Keratinocyte (primary cell): ENCODE measurements at regions not wholly inside any gene's neighbourhood (a gene's known extent, or its start where the extent isn't known, plus 50 kb on each side); places are given as distances from the start of the nearest gene placed in this dataset.

Source experiments
- DNase-seq: peaks from one replicate; pipeline ENCODE4 v3.0.0-alpha.2; 2011; ENCODE audit warnings: low read depth, missing footprints, low spot score
- FAIRE-seq: peaks from 2 replicates; lab custom pipeline; 2011; peaks lifted over from hg19 to GRCh38; lab: Jason Lieb, UNC
- H2AFZ ChIP-seq: 2 replicates; pipeline ENCODE4 v1.6.0; 2012; ENCODE audit warnings: low read length, control low read depth, inconsistent platforms; ENCODE audit not compliant: control insufficient read depth
- H3K27ac ChIP-seq: 2 replicates; pipeline ENCODE4 v1.5.1; 2011; ENCODE audit warnings: low read length; ENCODE audit not compliant: control insufficient read depth, insufficient read depth
- H3K27me3 ChIP-seq: 3 replicates; pipeline ENCODE4 v1.6.0; 2011; ENCODE audit warnings: low read length; ENCODE audit not compliant: control insufficient read depth, insufficient read depth; ENCODE audit errors: extremely low read depth
- H3K36me3 ChIP-seq, 2 experiments: 2 replicates in 1 of 2; 3 replicates in 1 of 2; pipeline ENCODE4 v1.5.1; 2011; ENCODE audit warnings: low read length in 2 of 2, mild to moderate bottlenecking in 1 of 2; ENCODE audit not compliant: control insufficient read depth in 2 of 2, insufficient read depth in 2 of 2; ENCODE audit errors: extremely low read depth in 1 of 2
- H3K4me1 ChIP-seq: 3 replicates; pipeline ENCODE4 v1.5.1; 2011; ENCODE audit warnings: low read length; ENCODE audit not compliant: control insufficient read depth, insufficient read depth; ENCODE audit errors: extremely low read depth
- H3K4me2 ChIP-seq: 3 replicates; pipeline ENCODE4 v1.6.0; 2011; ENCODE audit warnings: low read depth, low read length; ENCODE audit not compliant: control insufficient read depth, insufficient read depth; ENCODE audit errors: extremely low read depth
- H3K4me3 ChIP-seq, 3 experiments: fragments of 200-600 bp in 1 of 3; sonication (generic) in 1 of 3; 2 replicates in 2 of 3; 3 replicates in 1 of 3; pipeline ENCODE4 v1.5.1; 2011 to 2016; ENCODE audit warnings: low read length in 3 of 3, mild to moderate bottlenecking in 3 of 3, control low read depth in 2 of 3, inconsistent platforms in 1 of 3, low read depth in 1 of 3, mixed read lengths in 1 of 3, mixed run types in 1 of 3, moderate library complexity in 1 of 3; ENCODE audit not compliant: control insufficient read depth in 2 of 3, insufficient read depth in 2 of 3; ENCODE audit errors: extremely low read depth in 1 of 3
- H3K79me2 ChIP-seq: 2 replicates; pipeline ENCODE4 v1.6.0; 2012; ENCODE audit warnings: low read length; ENCODE audit not compliant: control insufficient read depth, insufficient read depth
- H3K9ac ChIP-seq: 3 replicates; pipeline ENCODE4 v1.6.0; 2011; ENCODE audit warnings: low read length; ENCODE audit not compliant: control insufficient read depth, insufficient read depth; ENCODE audit errors: extremely low read depth
- H3K9me1 ChIP-seq: 3 replicates; pipeline ENCODE4 v1.6.0; 2011; ENCODE audit warnings: low read length; ENCODE audit not compliant: control insufficient read depth, insufficient read depth; ENCODE audit errors: extremely low read depth
- H3K9me3 ChIP-seq: 2 replicates; pipeline ENCODE4 v1.5.1; 2012; ENCODE audit warnings: low read depth, low read length; ENCODE audit not compliant: control insufficient read depth
- H4K20me1 ChIP-seq: 3 replicates; pipeline ENCODE4 v1.6.0; 2011; ENCODE audit warnings: low read length; ENCODE audit not compliant: control insufficient read depth, insufficient read depth; ENCODE audit errors: extremely low read depth
- EZH2 ChIP-seq: IDR thresholded peaks from one replicate; pipeline ENCODE4 v1.6.1; 2012; ENCODE audit warnings: inconsistent platforms, mild to moderate bottlenecking, low read length, moderate library complexity
- dilution Hi-C: fragments of 300-500 bp; cut with MboI; formaldehyde crosslinking; loops from one replicate; pipeline ENCODE4 v1.7.0; 2020; ENCODE audit warnings: low sequenced_read_pairs; ENCODE audit not compliant: extremely low pct_ligation_motif_present
- TF ChIP-seq, protein P1 (sequence below), 3 experiments: IDR thresholded peaks in 1 of 3; conservative IDR thresholded peaks in 1 of 3; optimal IDR thresholded peaks in 1 of 3; 2 replicates in 2 of 3; 3 replicates in 1 of 3; pipeline versions ENCODE3 to v1.5.1; 2011; ENCODE audit warnings: low read length in 3 of 3, mild to moderate bottlenecking in 3 of 3, moderate library complexity in 2 of 3, control low read depth in 1 of 3, inconsistent platforms in 1 of 3; ENCODE audit not compliant: insufficient read depth in 2 of 3; ENCODE audit errors: extremely low read depth in 1 of 3

DNA sequence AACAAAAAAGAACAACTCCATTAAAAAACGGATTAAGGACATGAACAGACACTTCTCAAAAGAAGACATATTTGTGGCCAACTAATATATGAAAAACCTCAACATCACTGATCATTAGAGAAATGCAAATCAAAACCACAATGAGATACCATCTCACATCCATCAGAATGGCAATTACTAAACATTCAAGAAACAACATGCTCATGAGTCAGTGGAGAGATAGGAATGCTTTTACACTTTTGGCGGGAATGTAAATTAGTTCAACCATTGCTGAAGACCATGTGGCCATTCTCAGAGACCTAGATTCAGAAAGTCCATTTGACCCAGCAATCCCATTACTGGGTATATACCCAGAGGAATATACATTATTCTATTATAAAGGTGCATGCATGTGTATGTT lies 1442.6 kb upstream of the B3GALT2 start:
- FAIRE-seq (no peak), DNase-seq (no peak)
- no peak overlapping the region for H3K4me2 ChIP-seq
- H3K9ac ChIP-seq: no peak overlapping the region
- no peaks in the 10 kb centered on the region for H4K20me1 ChIP-seq
- no peaks in the 10 kb centered on the region for H3K9me1 ChIP-seq
- H3K27ac ChIP-seq: no peak overlapping the region
- H3K4me1 ChIP-seq: no peaks in the 10 kb centered on the region
- no peaks in the 10 kb centered on the region for H3K27me3 ChIP-seq
- no peaks in the 10 kb centered on the region for H3K79me2 ChIP-seq
- no peaks in the 10 kb centered on the region for H3K9me3 ChIP-seq
- dilution Hi-C loops: no loop called here
- H2AFZ ChIP-seq: no peak overlapping the region
- H3K36me3 ChIP-seq: no peaks in the 10 kb centered on the region
- no peak for TF ChIP-seq EZH2
- TF ChIP-seq, protein P1, sequence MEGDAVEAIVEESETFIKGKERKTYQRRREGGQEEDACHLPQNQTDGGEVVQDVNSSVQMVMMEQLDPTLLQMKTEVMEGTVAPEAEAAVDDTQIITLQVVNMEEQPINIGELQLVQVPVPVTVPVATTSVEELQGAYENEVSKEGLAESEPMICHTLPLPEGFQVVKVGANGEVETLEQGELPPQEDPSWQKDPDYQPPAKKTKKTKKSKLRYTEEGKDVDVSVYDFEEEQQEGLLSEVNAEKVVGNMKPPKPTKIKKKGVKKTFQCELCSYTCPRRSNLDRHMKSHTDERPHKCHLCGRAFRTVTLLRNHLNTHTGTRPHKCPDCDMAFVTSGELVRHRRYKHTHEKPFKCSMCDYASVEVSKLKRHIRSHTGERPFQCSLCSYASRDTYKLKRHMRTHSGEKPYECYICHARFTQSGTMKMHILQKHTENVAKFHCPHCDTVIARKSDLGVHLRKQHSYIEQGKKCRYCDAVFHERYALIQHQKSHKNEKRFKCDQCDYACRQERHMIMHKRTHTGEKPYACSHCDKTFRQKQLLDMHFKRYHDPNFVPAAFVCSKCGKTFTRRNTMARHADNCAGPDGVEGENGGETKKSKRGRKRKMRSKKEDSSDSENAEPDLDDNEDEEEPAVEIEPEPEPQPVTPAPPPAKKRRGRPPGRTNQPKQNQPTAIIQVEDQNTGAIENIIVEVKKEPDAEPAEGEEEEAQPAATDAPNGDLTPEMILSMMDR (optimal IDR thresholded peaks at IDR 0.05 in 1 of 3, IDR thresholded peaks at IDR 0.05 in 1 of 3, conservative IDR thresholded peaks at IDR 0.05 in 1 of 3; ENCODE audit: extremely low read depth in 1 of 3, insufficient read depth in 2 of 3, low read length in 3 of 3): no peak
- no peak overlapping the region for H3K4me3 ChIP-seq

DNA sequence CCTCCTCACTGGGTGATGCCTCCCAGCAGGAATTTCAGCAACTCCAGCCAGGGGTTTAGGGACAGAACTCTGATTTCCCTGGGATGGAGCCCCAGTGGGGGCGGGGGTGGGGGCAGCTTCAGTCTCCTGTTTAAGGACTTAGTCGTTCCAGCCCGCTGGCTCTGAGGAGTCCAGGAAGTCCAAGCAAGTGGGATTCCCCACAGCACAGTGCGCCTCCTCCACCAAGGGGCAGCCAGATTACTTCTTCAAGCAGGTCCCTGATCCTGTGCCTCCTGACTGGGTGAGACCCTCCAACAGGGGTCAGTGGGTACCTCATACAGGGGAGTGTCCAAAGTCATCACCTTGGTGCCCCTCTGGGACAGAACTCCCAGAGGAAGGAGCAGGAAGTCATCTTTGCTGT lies 1438.4 kb upstream of the B3GALT2 start:
- DNase-seq (no peak), FAIRE-seq (no peak)
- Histone ChIP-seq H3K27ac (no peak overlapping the region), H3K4me1 (no peaks in the 10 kb centered on the region), H3K9ac (no peak overlapping the region), H3K9me1 (no peaks in the 10 kb centered on the region), H4K20me1 (no peaks in the 10 kb centered on the region), H3K27me3 (no peaks in the 10 kb centered on the region), H3K79me2 (no peaks in the 10 kb centered on the region), H3K9me3 (no peaks in the 10 kb centered on the region), H3K4me3 (no peak overlapping the region), H3K36me3 (no peaks in the 10 kb centered on the region), H3K4me2 (no peak overlapping the region), H2AFZ (no peak overlapping the region)
- no peak for TF ChIP-seq EZH2
- TF ChIP-seq, protein P1 (optimal IDR thresholded peaks at IDR 0.05 in 1 of 3, IDR thresholded peaks at IDR 0.05 in 1 of 3, conservative IDR thresholded peaks at IDR 0.05 in 1 of 3; ENCODE audit: extremely low read depth in 1 of 3, insufficient read depth in 2 of 3, low read length in 3 of 3): no peak
- dilution Hi-C loops: no loop called here
